K562 (cell line): ENCODE measurements at regions not wholly inside any gene's neighbourhood (a gene's known extent, or its start where the extent isn't known, plus 50 kb on each side); places are given as distances from the start of the nearest gene placed in this dataset.

ENCODE experiments used
- ATAC-seq: fragments of 200-7000 bp; cut with Tn5 transposase; 3 replicates; pipeline ENCODE4 v1.9.1; 2020; ENCODE audit warnings: moderate library complexity
- BruUV-seq: library from RNA; stranded (reverse); fragments of 400-500 nt; replicated peaks from 2 replicates; lab custom pipeline; 2021; lab: Mats Ljungman, UMichigan
- CTCF ChIA-PET: fragments of 300-600 bp; formaldehyde crosslinking; extraction: SDS; loops from one replicate; lab custom pipeline; 2021; ENCODE audit warnings: low intra/inter-chr PET ratio; lab: Yijun Ruan, JAX
- POLR2A ChIA-PET: fragments of 300-600, 350-650 bp; sonication (Branson Sonifier 250); formaldehyde crosslinking; extraction: SDS; loops from one replicate; lab custom pipeline; 2021; ENCODE audit warnings: antibody characterized with exemption, inconsistent platforms; lab: Yijun Ruan, JAX
- DNase-seq, 4 experiments: peaks; one replicate each; pipeline versions ENCODE4 v3.0.0 to v3.0.0-alpha.2; 2011 to 2018; ENCODE audit warnings: low spot score in 3 of 4, mixed read lengths in 3 of 4; ENCODE audit errors: extremely low read depth in 1 of 4
- FAIRE-seq: peaks from 2 replicates; lab custom pipeline; 2011; peaks lifted over from hg19 to GRCh38; lab: Jason Lieb, UNC
- H2AFZ ChIP-seq: 2 replicates; pipeline ENCODE4 v1.6.0; 2011; ENCODE audit warnings: low read depth, low read length, control low read depth, inconsistent platforms
- H3K27ac ChIP-seq: fragments of 200-600 bp; 3 replicates; pipeline ENCODE4 v1.8.0; 2011; ENCODE audit warnings: low read depth, mild to moderate bottlenecking, control low read depth, inconsistent platforms, low read length, moderate library complexity, mixed read lengths; ENCODE audit errors: extremely low read depth
- H3K27me3 ChIP-seq, 2 experiments: fragments of 300-600 bp in 1 of 2; 2 replicates in 1 of 2; 3 replicates in 1 of 2; pipeline versions ENCODE4 v1.6.0 to v1.8.0; 2011; ENCODE audit warnings: inconsistent platforms in 2 of 2, low read length in 2 of 2, mild to moderate bottlenecking in 1 of 2, mixed read lengths in 1 of 2, moderate library complexity in 1 of 2; ENCODE audit not compliant: control insufficient read depth in 2 of 2, insufficient read depth in 2 of 2
- H3K36me3 ChIP-seq: fragments of 300-600 bp; 3 replicates; pipeline ENCODE4 v1.8.0; 2011; ENCODE audit warnings: mild to moderate bottlenecking, low read length, inconsistent platforms; ENCODE audit not compliant: control insufficient read depth, insufficient read depth
- H3K4me1 ChIP-seq, 2 experiments: fragments of 200-600 bp in 1 of 2; replicated peaks in 1 of 2; 2 replicates in 1 of 2; 3 replicates in 1 of 2; pipeline versions ENCODE4 v1.5.1 to v1.8.0; 2011; ENCODE audit warnings: inconsistent platforms in 2 of 2, low read length in 2 of 2, mild to moderate bottlenecking in 1 of 2, mixed read lengths in 1 of 2, moderate library complexity in 1 of 2; ENCODE audit not compliant: control insufficient read depth in 2 of 2, insufficient read depth in 2 of 2
- H3K4me2 ChIP-seq: 2 replicates; pipeline ENCODE4 v1.6.1; 2011; ENCODE audit warnings: low read length, control low read depth, inconsistent platforms, mixed read lengths; ENCODE audit not compliant: insufficient read depth
- H3K4me3 ChIP-seq: fragments of 200-600 bp; sonication (generic), shearing (Covaris generic); 2 replicates; pipeline ENCODE4 v1.5.1; 2016; ENCODE audit warnings: control low read depth, inconsistent platforms
- H3K79me2 ChIP-seq: fragments of 200-600 bp; 3 replicates; pipeline ENCODE4 v1.8.0; 2011; ENCODE audit warnings: low read length, inconsistent platforms; ENCODE audit not compliant: control insufficient read depth, insufficient read depth
- H3K9ac ChIP-seq, 2 experiments: 2 replicates each; pipeline versions ENCODE4 v1.6.0 to v1.6.1; 2011; ENCODE audit warnings: low read depth in 2 of 2, low read length in 2 of 2, control low read depth in 1 of 2, inconsistent platforms in 1 of 2, mild to moderate bottlenecking in 1 of 2, mixed read lengths in 1 of 2; ENCODE audit not compliant: insufficient read depth in 1 of 2
- H3K9me1 ChIP-seq: one replicate; pipeline ENCODE4 v1.6.0; 2011; ENCODE audit warnings: inconsistent platforms, mild to moderate bottlenecking, low read length, moderate library complexity; ENCODE audit not compliant: control insufficient read depth, insufficient read depth
- H3K9me3 ChIP-seq: replicated peaks from 2 replicates; pipeline ENCODE4 v1.5.1; 2011; ENCODE audit warnings: low read depth, low read length, inconsistent platforms; ENCODE audit not compliant: control insufficient read depth, insufficient read depth
- H4K20me1 ChIP-seq: replicated peaks from 2 replicates; pipeline ENCODE4 v1.6.1; 2011; ENCODE audit warnings: low read length, inconsistent platforms, mixed read lengths; ENCODE audit not compliant: control insufficient read depth, insufficient read depth
- ARID1B ChIP-seq: fragments of 450-650 bp; IDR thresholded peaks from 2 replicates; pipeline ENCODE4 v1.6.1; 2016; ENCODE audit warnings: antibody characterized with exemption, mild to moderate bottlenecking, inconsistent platforms
- CREM ChIP-seq: IDR thresholded peaks from 2 replicates; pipeline ENCODE4 v1.6.1; 2014; ENCODE audit warnings: antibody characterized with exemption, low read depth
- HDAC8 ChIP-seq: fragments of 450-650 bp; IDR thresholded peaks from 2 replicates; pipeline ENCODE4 v1.6.1; 2016; ENCODE audit warnings: mild to moderate bottlenecking, missing genetic modification characterization, moderate library complexity, missing compliant biosample characterization
- HOXB6 ChIP-seq: fragments of 250-450 bp; sonication (Bioruptor Pico); IDR thresholded peaks from 2 replicates; pipeline ENCODE4 v1.5.1; 2022; ENCODE audit warnings: mild to moderate bottlenecking, borderline replicate concordance
- MAZ ChIP-seq, 2 experiments: fragments of 450-650 bp in 1 of 2; sonication (generic) in 1 of 2; formaldehyde crosslinking; IDR thresholded peaks in 1 of 2; conservative IDR thresholded peaks in 1 of 2; 2 replicates each; pipeline versions ENCODE4 v1.4.0 to v1.5.0; 2020; ENCODE audit warnings: mild to moderate bottlenecking in 1 of 2, missing genetic modification reagents in 1 of 2
- PPARD ChIP-seq: fragments of 250-450 bp; sonication (Bioruptor Pico); IDR thresholded peaks from 2 replicates; pipeline ENCODE4 v1.8.0; 2022; ENCODE audit warnings: inconsistent platforms, mild to moderate bottlenecking, moderate library complexity
- RAD51 ChIP-seq: fragments of 450-650 bp; IDR thresholded peaks from 2 replicates; pipeline ENCODE4 v1.7.1; 2016; ENCODE audit warnings: low read depth, mild to moderate bottlenecking, borderline replicate concordance
- RBM25 ChIP-seq: fragments of 200-400 bp; formaldehyde crosslinking; IDR thresholded peaks from 2 replicates; pipeline ENCODE4 v1.6.1; 2018; ENCODE audit warnings: low read length, low read depth, moderate library complexity; ENCODE audit not compliant: severe bottlenecking
- STAT5A ChIP-seq: IDR thresholded peaks from 2 replicates; pipeline ENCODE4 v1.6.1; 2012; ENCODE audit warnings: low read length, inconsistent platforms, borderline replicate concordance
- TFAM ChIP-seq: fragments of 250-450 bp; sonication (Bioruptor Pico); conservative IDR thresholded peaks from 2 replicates; pipeline ENCODE4 v1.5.0; 2021; ENCODE audit warnings: mild to moderate bottlenecking, moderate library complexity
- U2AF1 ChIP-seq: fragments of 200-400 bp; formaldehyde crosslinking; optimal IDR thresholded peaks from 2 replicates; pipeline ENCODE3; 2017; ENCODE audit warnings: mild to moderate bottlenecking, low read depth, low read length, moderate library complexity
- in situ Hi-C: fragments of 300-500 bp; cut with MboI; formaldehyde crosslinking; loops from 4 replicates; pipeline ENCODE4 v1.15.0; 2018; ENCODE audit warnings: inconsistent platforms, mixed read lengths
- intact Hi-C: fragments of 100-400 bp; cut with micrococcal nuclease; formaldehyde crosslinking; loops from 2 replicates; pipeline ENCODE4 v1.14.2; 2022
- TF ChIP-seq, protein P1 (sequence below): sonication (generic); formaldehyde crosslinking; IDR thresholded peaks from 2 replicates; pipeline ENCODE4 v1.8.1; 2022; ENCODE audit warnings: missing genetic modification reagents
- TF ChIP-seq, protein P2 (sequence below): fragments of 250-450 bp; sonication (Bioruptor Pico); IDR thresholded peaks from 2 replicates; pipeline ENCODE4 v1.5.0; 2021; ENCODE audit warnings: mild to moderate bottlenecking, moderate library complexity
- TF ChIP-seq, protein P3 (sequence below): fragments of 200-400 bp; formaldehyde crosslinking; IDR thresholded peaks from 2 replicates; pipeline ENCODE4 v1.6.1; 2017; ENCODE audit warnings: mild to moderate bottlenecking, low read depth, low read length, moderate library complexity

DNA sequence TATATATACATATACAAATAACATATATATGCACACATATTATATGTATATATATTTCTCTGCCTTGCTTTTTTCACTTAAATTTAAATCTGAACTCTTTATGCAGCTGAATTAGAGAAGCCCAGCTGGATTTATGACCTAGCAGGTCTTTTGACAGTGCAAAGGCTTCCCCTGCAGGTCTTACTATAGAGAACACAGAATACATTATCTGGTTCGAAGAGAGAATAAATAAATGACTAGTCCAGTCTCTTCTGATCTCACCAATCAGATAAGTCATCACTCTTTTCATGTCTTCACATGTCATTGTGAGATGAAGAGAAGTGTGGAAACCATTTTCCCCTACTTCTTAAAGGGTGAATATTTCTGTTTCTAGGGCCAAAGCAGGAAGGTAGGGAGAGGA is 58.2 kb downstream of the OR10A6 start (continued):
- no peak for TF ChIP-seq MAZ (CRISPR knock-in tag; conservative IDR thresholded peaks at IDR 0.05 in 1 of 2, IDR thresholded peaks at IDR 0.05 in 1 of 2)
- TF ChIP-seq HOXB6 (CRISPR knock-in tag), result no peak
- TF ChIP-seq, all 486 proteins: peak for 0

DNA sequence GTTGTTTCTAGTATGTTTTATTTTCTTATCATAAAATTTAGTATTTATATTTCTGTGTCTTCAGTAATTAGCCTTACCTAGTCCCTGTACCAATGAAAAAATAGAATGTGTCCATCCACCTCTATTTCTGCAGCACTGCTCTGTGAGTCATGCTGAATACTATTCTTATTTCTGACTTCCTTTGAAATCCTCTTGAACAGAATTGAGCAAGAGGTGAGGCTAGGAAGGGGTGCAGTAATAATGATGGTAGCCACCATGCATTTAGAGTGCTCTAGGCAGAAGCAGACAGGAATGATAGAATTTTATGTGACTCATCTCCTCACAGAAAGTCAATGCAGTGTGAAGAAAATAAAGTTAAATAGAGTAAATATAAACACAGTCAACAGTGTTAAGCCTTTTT is 60.0 kb downstream of the OR10A6 start:
- Histone ChIP-seq H3K79me2 (no peaks in the 10 kb centered on the region), H4K20me1 (no peaks in the 10 kb centered on the region), H3K4me2 (no peak overlapping the region), H3K27me3 (no peaks in the 10 kb centered on the region)
- no TSS peak for BruUV-seq
- in situ Hi-C loops, result loop anchor here (10.0 kb wide), 1 partner anchor 766 kb away; no protein-coding TSS in a partner anchor
- CTCF ChIA-PET, result no interaction called here
- no peak for TF ChIP-seq CREM
- TF ChIP-seq, protein P1, sequence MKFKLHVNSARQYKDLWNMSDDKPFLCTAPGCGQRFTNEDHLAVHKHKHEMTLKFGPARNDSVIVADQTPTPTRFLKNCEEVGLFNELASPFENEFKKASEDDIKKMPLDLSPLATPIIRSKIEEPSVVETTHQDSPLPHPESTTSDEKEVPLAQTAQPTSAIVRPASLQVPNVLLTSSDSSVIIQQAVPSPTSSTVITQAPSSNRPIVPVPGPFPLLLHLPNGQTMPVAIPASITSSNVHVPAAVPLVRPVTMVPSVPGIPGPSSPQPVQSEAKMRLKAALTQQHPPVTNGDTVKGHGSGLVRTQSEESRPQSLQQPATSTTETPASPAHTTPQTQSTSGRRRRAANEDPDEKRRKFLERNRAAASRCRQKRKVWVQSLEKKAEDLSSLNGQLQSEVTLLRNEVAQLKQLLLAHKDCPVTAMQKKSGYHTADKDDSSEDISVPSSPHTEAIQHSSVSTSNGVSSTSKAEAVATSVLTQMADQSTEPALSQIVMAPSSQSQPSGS (CRISPR knock-in tag), result no peak
- TF ChIP-seq STAT5A, result no peak
- TF ChIP-seq, protein P2, sequence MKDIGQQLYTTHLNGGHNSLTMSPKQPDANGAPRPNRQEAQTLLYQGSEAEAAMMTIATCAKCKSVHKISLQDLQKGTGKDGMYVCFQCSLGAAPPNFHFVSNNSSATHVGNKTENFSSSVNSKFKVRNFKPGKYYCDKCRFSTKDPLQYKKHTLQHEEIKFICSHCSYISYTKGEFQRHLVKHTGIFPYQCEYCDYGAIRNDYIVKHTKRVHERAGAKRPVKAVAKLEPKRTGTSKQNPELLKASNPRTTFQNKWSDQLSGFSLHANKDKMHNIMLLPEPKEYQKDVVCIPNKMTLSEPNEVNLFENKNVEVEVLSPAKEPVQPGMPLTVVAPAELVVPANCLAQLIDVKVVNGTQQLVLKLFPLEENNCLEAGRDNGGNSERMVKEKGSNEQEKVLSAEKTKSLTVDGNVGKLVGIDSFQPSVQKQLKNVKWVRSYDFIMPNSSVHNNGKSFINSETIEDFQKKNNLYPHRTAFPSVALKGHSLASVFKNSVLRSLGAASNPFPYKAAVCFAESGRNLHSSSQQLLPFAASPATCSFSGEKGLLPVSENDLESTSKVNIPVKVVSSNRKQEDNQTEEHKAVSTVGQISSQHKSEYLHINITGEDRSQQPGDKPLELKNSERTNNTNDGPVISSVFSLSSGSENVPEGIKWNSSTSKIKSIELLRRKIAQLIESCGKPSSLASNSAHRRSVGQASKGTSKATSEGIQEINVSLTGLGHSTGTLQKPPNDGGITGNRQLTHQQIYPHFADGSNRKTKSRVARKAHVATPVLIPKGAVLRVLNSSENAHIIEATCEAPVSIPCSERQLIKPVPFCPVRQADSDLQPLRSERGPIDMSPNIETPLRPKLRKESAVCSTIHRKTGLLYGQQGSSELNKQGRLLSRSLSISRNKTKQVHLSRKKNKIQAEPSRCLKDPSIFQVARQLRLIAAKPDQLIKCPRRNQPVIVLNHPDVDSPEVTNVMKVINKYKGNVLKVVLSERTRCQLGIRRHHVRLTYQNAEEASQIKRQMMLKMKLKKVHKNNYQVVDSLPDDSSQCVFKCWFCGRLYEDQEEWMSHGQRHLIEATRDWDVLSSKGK (CRISPR knock-in tag), result no peak
- no peak for TF ChIP-seq U2AF1
- TF ChIP-seq TFAM, result no peak
- no peak for TF ChIP-seq RAD51
- no peak for TF ChIP-seq PPARD
- TF ChIP-seq, protein P3, sequence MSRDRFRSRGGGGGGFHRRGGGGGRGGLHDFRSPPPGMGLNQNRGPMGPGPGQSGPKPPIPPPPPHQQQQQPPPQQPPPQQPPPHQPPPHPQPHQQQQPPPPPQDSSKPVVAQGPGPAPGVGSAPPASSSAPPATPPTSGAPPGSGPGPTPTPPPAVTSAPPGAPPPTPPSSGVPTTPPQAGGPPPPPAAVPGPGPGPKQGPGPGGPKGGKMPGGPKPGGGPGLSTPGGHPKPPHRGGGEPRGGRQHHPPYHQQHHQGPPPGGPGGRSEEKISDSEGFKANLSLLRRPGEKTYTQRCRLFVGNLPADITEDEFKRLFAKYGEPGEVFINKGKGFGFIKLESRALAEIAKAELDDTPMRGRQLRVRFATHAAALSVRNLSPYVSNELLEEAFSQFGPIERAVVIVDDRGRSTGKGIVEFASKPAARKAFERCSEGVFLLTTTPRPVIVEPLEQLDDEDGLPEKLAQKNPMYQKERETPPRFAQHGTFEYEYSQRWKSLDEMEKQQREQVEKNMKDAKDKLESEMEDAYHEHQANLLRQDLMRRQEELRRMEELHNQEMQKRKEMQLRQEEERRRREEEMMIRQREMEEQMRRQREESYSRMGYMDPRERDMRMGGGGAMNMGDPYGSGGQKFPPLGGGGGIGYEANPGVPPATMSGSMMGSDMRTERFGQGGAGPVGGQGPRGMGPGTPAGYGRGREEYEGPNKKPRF, result no peak
- TF ChIP-seq HDAC8 (tag), result no peak
- TF ChIP-seq ARID1B, result no peak
- no peak for TF ChIP-seq RBM25
- TF ChIP-seq, all 486 proteins: peak for 0
- FAIRE-seq (no peak), DNase-seq (no peak), ATAC-seq (no peak)
- H3K9me1 ChIP-seq, result no peaks in the 10 kb centered on the region
- H3K36me3 ChIP-seq, result no peaks in the 10 kb centered on the region
- POLR2A ChIA-PET, result no interaction called here
- H3K27ac ChIP-seq, result no peak overlapping the region
- H3K4me3 ChIP-seq, result no peak overlapping the region
- no peaks in the 10 kb centered on the region for H3K9me3 ChIP-seq
- H3K9ac ChIP-seq, result no peak overlapping the region
- H2AFZ ChIP-seq, result no peak overlapping the region
- no peaks in the 10 kb centered on the region for H3K4me1 ChIP-seq
- intact Hi-C loops, result no loop called here
